Activated naive CD4-positive, alpha-beta T cell treated with anti-CD3 and anti-CD28 coated beads, Interleukin-2, amount 50 U/mL, for 24 hours (primary cell): ENCODE measurements at regions not wholly inside any gene's neighbourhood (a gene's known extent, or its start where the extent isn't known, plus 50 kb on each side); places are given as distances from the start of the nearest gene placed in this dataset.
"Not testable (repeated sequence)": the region's sequence is repeated elsewhere in the genome, so short reads cannot be mapped to it uniquely, and the experiment has no call there.

ENCODE experiments used
- H3K27ac Mint-ChIP-seq: one replicate; pipeline ENCODE4 v1.8.0; 2021; ENCODE audit warnings: mild to moderate bottlenecking, mixed read lengths
- H3K27me3 Mint-ChIP-seq: one replicate; pipeline ENCODE4 v1.8.0; 2021; ENCODE audit warnings: mixed read lengths
- H3K36me3 Mint-ChIP-seq: one replicate; pipeline ENCODE4 v1.8.0; 2021; ENCODE audit warnings: mixed read lengths
- H3K4me1 Mint-ChIP-seq: one replicate; pipeline ENCODE4 v1.8.0; 2021; ENCODE audit warnings: mixed read lengths
- H3K4me3 Mint-ChIP-seq: one replicate; pipeline ENCODE4 v1.8.0; 2021; ENCODE audit warnings: mild to moderate bottlenecking, mixed read lengths
- H3K9me3 Mint-ChIP-seq: one replicate; pipeline ENCODE4 v1.8.0; 2021; ENCODE audit warnings: mixed read lengths

- no peak overlapping the region for H3K27ac Mint-ChIP-seq
- H3K36me3 Mint-ChIP-seq, result no peaks in the 10 kb centered on the region
- H3K27me3 Mint-ChIP-seq, result peaks cover 3% of the 10 kb centered on the region
- H3K9me3 Mint-ChIP-seq, result no peaks in the 10 kb centered on the region
- no peak overlapping the region for H3K4me3 Mint-ChIP-seq
- no peaks in the 10 kb centered on the region for H3K4me1 Mint-ChIP-seq
Measured at GRCh38 chr18:54662986-54663385, 71.9 kb downstream of the DYNAP start.

DNA sequence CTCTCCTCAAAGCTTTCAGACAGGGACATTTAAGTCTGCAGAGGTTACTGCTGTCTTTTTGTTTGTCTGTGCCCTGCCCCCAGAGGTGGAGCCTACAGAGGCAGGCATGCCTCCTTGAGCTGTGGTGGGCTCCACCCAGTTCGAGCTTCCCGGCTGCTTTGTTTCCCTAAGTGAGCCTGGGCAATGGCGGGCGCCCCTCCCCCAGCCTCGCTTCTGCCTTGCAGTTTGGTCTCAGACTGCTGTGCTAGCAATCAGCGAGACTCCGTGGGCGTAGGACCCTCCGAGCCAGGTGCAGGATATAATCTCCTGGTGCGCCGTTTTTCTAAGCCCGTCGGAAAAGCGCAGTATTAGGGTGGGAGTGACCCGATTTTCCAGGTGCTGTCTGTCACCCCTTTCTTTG, 78.7 kb downstream of the DYNAP start:
- not testable (repeated sequence) for H3K36me3 Mint-ChIP-seq, H3K27me3 Mint-ChIP-seq, H3K4me1 Mint-ChIP-seq, H3K4me3 Mint-ChIP-seq, H3K9me3 Mint-ChIP-seq, H3K27ac Mint-ChIP-seq

DNA sequence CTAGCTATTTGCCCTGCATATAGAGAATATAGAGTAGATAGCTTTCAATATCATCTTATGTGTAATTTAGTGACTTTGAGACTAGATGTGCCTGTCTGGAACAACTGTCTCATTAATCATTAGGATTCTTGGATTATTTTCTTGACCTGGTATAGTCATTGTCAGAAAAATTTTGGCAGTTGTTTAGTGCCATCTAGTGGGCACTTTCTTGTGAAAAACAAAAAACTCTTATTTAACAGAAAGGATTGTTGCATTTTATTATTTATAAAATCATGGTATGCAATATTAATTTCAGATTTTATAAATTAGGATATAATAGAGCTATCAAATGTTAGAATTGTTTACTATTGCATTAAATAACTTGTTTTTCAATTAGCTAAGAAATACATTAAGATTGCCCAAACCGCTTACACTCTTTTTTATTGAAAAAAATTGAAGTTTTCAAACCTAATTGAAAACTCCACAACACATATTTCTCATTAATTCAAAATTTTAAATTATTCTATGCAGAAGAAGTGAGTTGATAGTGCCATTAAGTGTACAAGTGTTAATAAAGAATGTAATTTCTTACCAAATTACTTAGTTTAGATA, 80.3 kb downstream of the DYNAP start:
- Mint-ChIP-seq H3K27ac (no peak overlapping the region), H3K4me1 (no peaks in the 10 kb centered on the region), H3K27me3 (peaks cover 2% of the 10 kb centered on the region), H3K4me3 (no peak overlapping the region), H3K9me3 (no peaks in the 10 kb centered on the region), H3K36me3 (no peaks in the 10 kb centered on the region)

GRCh38 chr18:54672109-54672508, 81.1 kb downstream of the DYNAP start:
- Mint-ChIP-seq H3K27me3 (peaks cover 2% of the 10 kb centered on the region), H3K4me3 (no peak overlapping the region)

GRCh38 chr18:54672846-54673475, 81.9 kb downstream of the DYNAP start:
- Mint-ChIP-seq H3K27ac (no peak overlapping the region), H3K4me1 (no peaks in the 10 kb centered on the region), H3K4me3 (no peak overlapping the region), H3K36me3 (no peaks in the 10 kb centered on the region), H3K9me3 (no peaks in the 10 kb centered on the region), H3K27me3 (peaks cover 2% of the 10 kb centered on the region)

More at GRCh38 chr18:54672109-54672508, 81.1 kb downstream of the DYNAP start:
- Mint-ChIP-seq H3K4me1 (no peaks in the 10 kb centered on the region), H3K9me3 (no peaks in the 10 kb centered on the region), H3K36me3 (no peaks in the 10 kb centered on the region), H3K27ac (no peak overlapping the region)

- no peaks in the 10 kb centered on the region for H3K9me3 Mint-ChIP-seq
- no peaks in the 10 kb centered on the region for H3K36me3 Mint-ChIP-seq
- H3K27me3 Mint-ChIP-seq, result peaks cover 2% of the 10 kb centered on the region
- no peaks in the 10 kb centered on the region for H3K4me1 Mint-ChIP-seq
- H3K27ac Mint-ChIP-seq, result no peak overlapping the region
- H3K4me3 Mint-ChIP-seq, result no peak overlapping the region
Measured at GRCh38 chr18:54673936-54674335, 82.9 kb downstream of the DYNAP start.

DNA sequence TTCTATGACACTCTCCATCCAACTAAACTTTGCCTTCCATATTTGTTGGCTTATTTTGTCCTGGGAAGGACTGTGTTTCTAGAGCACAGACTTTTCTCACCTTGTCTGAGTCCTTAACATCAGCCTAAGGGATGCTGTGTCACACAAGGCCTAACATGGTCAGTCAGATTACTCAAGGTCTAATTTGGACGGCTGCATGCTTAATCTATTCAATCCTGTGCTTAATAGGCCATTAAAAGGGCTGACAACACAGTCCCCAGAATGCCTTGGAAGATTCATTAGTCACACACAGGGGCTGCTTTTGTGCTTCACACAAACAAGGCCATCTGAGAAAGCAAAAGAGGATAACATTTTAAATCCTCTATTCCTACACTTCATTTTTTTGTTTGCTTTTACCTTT, 84.0 kb downstream of the DYNAP start:
- Mint-ChIP-seq H3K27ac (no peak overlapping the region), H3K9me3 (no peaks in the 10 kb centered on the region), H3K4me3 (no peak overlapping the region)

GRCh38 chr18:54679318-54680149, 88.5 kb downstream of the DYNAP start:
- Mint-ChIP-seq H3K9me3 (no peaks in the 10 kb centered on the region), H3K4me3 (no peak overlapping the region), H3K4me1 (no peaks in the 10 kb centered on the region), H3K27ac (no peak overlapping the region), H3K36me3 (no peaks in the 10 kb centered on the region), H3K27me3 (no peaks in the 10 kb centered on the region)

More for the DNA sequence above, 84.0 kb downstream of the DYNAP start:
- Mint-ChIP-seq H3K36me3 (no peaks in the 10 kb centered on the region), H3K27me3 (peaks cover 2% of the 10 kb centered on the region), H3K4me1 (no peaks in the 10 kb centered on the region)

DNA sequence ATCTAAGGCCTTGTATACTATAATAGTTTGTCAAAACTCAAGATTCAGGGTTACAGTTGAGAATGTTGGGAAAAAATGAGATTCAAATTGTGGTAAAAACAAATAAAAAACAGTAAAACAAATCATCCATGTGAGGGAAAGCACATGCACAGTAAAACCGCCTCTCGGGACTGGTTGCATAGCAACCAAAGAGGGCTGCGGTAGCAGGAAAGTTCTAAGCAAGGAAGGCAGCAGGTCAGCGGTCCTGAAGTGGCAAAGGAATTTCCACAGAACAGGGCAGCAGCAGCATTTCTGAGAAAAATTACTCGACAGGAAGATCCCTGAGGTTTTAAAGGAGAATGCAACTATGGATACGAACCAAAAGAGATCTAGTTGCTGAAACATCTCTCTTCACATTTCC, 93.7 kb downstream of the DYNAP start:
- H3K4me1 Mint-ChIP-seq, result no peaks in the 10 kb centered on the region
- H3K36me3 Mint-ChIP-seq, result no peaks in the 10 kb centered on the region
- no peaks in the 10 kb centered on the region for H3K9me3 Mint-ChIP-seq
- no peak overlapping the region for H3K27ac Mint-ChIP-seq
- H3K4me3 Mint-ChIP-seq, result no peak overlapping the region
- peaks cover 2% of the 10 kb centered on the region for H3K27me3 Mint-ChIP-seq

DNA sequence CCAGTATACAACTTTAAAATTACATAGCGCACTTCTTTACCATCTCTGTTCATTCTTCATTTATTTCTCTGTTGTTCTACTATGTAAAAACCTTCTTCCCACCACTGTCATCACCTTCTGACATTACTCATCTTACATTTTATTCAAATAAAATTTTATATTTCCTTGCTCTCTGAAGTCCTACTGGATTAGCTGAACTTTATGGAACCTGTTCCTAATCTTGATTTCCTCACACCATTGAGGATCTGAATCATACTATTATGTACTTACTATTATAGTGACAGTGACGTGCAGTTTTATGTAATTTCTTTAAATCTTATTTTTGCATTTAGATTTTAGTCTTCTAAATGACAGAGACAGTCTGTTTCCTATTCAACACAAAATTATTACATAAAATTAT, 98.3 kb downstream of the DYNAP start:
- Mint-ChIP-seq H3K27ac (no peak overlapping the region), H3K36me3 (no peaks in the 10 kb centered on the region), H3K9me3 (no peaks in the 10 kb centered on the region), H3K4me3 (no peak overlapping the region), H3K27me3 (peaks cover 2% of the 10 kb centered on the region), H3K4me1 (no peaks in the 10 kb centered on the region)

- Mint-ChIP-seq H3K27me3 (peaks cover 4% of the 10 kb centered on the region), H3K9me3 (no peaks in the 10 kb centered on the region), H3K4me1 (no peaks in the 10 kb centered on the region), H3K4me3 (no peak overlapping the region), H3K27ac (no peak overlapping the region), H3K36me3 (no peaks in the 10 kb centered on the region)
Measured at GRCh38 chr18:54690198-54690597, 99.2 kb downstream of the DYNAP start.

GRCh38 chr18:54692463-54692862, 101.4 kb downstream of the DYNAP start:
- no peaks in the 10 kb centered on the region for H3K4me1 Mint-ChIP-seq
- peaks cover 7% of the 10 kb centered on the region for H3K27me3 Mint-ChIP-seq
- no peaks in the 10 kb centered on the region for H3K9me3 Mint-ChIP-seq
- no peak overlapping the region for H3K4me3 Mint-ChIP-seq
- H3K36me3 Mint-ChIP-seq, result no peaks in the 10 kb centered on the region
- H3K27ac Mint-ChIP-seq, result no peak overlapping the region

DNA sequence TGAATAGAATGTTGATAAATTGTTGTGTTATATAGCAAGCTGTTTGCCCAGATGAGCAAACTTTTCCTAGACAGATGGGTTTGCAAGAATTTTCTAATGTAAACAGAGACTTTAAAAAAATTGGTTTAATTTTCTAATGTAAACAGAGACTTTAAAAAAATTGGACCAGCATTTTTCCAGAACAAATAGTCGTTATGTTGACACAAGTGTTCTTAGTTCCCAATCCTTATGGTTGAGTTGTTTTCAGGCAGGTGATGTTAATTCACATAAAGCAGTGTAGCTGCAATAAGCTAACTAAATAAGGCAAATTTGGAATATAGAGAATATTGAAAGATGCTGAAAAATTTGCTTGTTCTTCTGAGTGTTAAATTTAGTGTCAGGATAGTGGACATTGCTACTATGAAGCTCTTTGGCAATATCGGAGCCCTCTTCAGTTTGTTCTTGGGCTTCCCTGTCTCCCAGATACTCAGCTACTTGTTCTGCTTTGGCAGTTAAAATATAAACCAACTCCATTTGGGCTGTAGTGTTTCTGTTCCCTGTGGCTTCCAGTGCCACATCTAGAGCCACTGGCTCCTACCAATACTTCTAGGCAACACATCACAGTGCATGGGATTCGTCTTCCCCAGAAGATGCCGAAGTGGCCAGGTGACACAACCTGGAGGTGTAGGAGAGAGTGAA, 105.7 kb downstream of the DYNAP start:
- peaks cover 7% of the 10 kb centered on the region for H3K27me3 Mint-ChIP-seq
- no peaks in the 10 kb centered on the region for H3K36me3 Mint-ChIP-seq
- no peak overlapping the region for H3K4me3 Mint-ChIP-seq
- no peaks in the 10 kb centered on the region for H3K4me1 Mint-ChIP-seq
- no peak overlapping the region for H3K27ac Mint-ChIP-seq
- H3K9me3 Mint-ChIP-seq, result no peaks in the 10 kb centered on the region

GRCh38 chr18:54700580-54700979, 109.5 kb downstream of the DYNAP start:
- H3K27ac Mint-ChIP-seq, result no peak overlapping the region
- H3K36me3 Mint-ChIP-seq, result no peaks in the 10 kb centered on the region
- no peaks in the 10 kb centered on the region for H3K4me1 Mint-ChIP-seq
- peaks cover 3% of the 10 kb centered on the region for H3K27me3 Mint-ChIP-seq
- H3K4me3 Mint-ChIP-seq, result no peak overlapping the region
- H3K9me3 Mint-ChIP-seq, result no peaks in the 10 kb centered on the region

DNA sequence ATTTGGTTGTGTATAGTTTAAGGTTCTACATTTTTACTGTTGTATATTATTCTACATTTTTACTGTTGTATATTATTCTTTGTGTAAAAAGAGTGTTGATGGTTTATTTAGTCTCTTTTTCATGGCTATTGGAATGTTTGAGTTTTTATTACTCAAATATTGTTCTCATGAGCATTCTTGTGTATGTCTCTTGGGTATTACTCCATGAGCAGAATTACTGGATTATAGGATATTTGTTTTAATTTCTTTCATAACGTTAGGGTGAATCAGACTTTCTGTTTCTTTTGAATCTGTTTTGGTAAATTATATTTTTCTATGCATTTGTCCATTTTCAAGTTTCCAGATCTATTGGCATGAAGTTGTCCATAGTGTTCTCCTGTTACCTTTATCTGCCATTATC, 111.6 kb downstream of the DYNAP start:
- Mint-ChIP-seq H3K9me3 (no peaks in the 10 kb centered on the region), H3K36me3 (no peaks in the 10 kb centered on the region), H3K4me3 (no peak overlapping the region), H3K27me3 (no peaks in the 10 kb centered on the region), H3K27ac (no peak overlapping the region), H3K4me1 (no peaks in the 10 kb centered on the region)
